Hepatocyte (in vitro differentiated cells): ENCODE measurements at regions not wholly inside any gene's neighbourhood (a gene's known extent, or its start where the extent isn't known, plus 50 kb on each side); places are given as distances from the start of the nearest gene placed in this dataset.

Source experiments
- DNase-seq: peaks from one replicate; pipeline ENCODE4 v3.0.0-alpha.2; 2016; ENCODE audit warnings: low spot score
- H2AFZ ChIP-seq: fragments of 200-600 bp; sonication (generic); 2 replicates; pipeline ENCODE4 v1.6.0; 2016; ENCODE audit warnings: antibody characterized with exemption, mild to moderate bottlenecking
- H3K27ac ChIP-seq: fragments of 200-600 bp; sonication (generic); 2 replicates; pipeline ENCODE4 v1.5.1; 2016; ENCODE audit warnings: mild to moderate bottlenecking
- H3K27me3 ChIP-seq: fragments of 200-600 bp; sonication (generic); 2 replicates; pipeline ENCODE4 v1.6.1; 2016
- H3K36me3 ChIP-seq: fragments of 200-600 bp; sonication (generic); replicated peaks from 2 replicates; pipeline ENCODE4 v1.5.1; 2016; ENCODE audit warnings: low read depth; ENCODE audit not compliant: insufficient read depth
- H3K4me1 ChIP-seq: fragments of 200-600 bp; sonication (generic); 2 replicates; pipeline ENCODE4 v1.5.1; 2016; ENCODE audit warnings: mild to moderate bottlenecking, moderate library complexity; ENCODE audit not compliant: insufficient read depth
- H3K4me2 ChIP-seq: fragments of 200-600 bp; sonication (generic); 2 replicates; pipeline ENCODE4 v1.6.0; 2016
- H3K4me3 ChIP-seq: fragments of 200-600 bp; sonication (generic); 2 replicates; pipeline ENCODE4 v1.5.1; 2016; ENCODE audit warnings: mild to moderate bottlenecking
- H3K79me2 ChIP-seq: fragments of 200-600 bp; sonication (generic); 2 replicates; pipeline ENCODE4 v1.6.0; 2017; ENCODE audit warnings: mild to moderate bottlenecking
- H3K9me2 ChIP-seq: fragments of 200-600 bp; sonication (generic); replicated peaks from 2 replicates; pipeline ENCODE4 v1.6.0; 2017; ENCODE audit warnings: mild to moderate bottlenecking; ENCODE audit not compliant: insufficient read depth
- H3K9me3 ChIP-seq: fragments of 200-600 bp; sonication (generic); 2 replicates; pipeline ENCODE4 v1.5.1; 2016; ENCODE audit warnings: low read depth, mild to moderate bottlenecking
- H4K20me1 ChIP-seq: fragments of 200-600 bp; sonication (generic); 2 replicates; pipeline ENCODE4 v1.6.0; 2016; ENCODE audit warnings: mild to moderate bottlenecking; ENCODE audit not compliant: insufficient read depth, poor library complexity, severe bottlenecking
- CTCF ChIP-seq: fragments of 200-600 bp; sonication (generic); IDR thresholded peaks from 2 replicates; pipeline ENCODE4 v1.5.1; 2016; ENCODE audit warnings: antibody characterized with exemption, mild to moderate bottlenecking; ENCODE audit not compliant: poor library complexity
- EZH2 ChIP-seq: fragments of 200-600 bp; sonication (generic); IDR thresholded peaks from 2 replicates; pipeline ENCODE4 v1.6.1; 2016; ENCODE audit warnings: antibody characterized with exemption, mild to moderate bottlenecking, borderline replicate concordance
- EZH2phosphoT487 ChIP-seq: fragments of 200-600 bp; sonication (generic); IDR thresholded peaks from one replicate; pipeline ENCODE4 v1.6.1; 2018; ENCODE audit warnings: antibody characterized with exemption, mild to moderate bottlenecking, low read depth, moderate library complexity; ENCODE audit not compliant: unreplicated experiment, severe bottlenecking
- WGBS: methylation state at CpG from one replicate; pipeline ENCODE4 v1.1.6; 2016; ENCODE audit warnings: low lambda C conversion rate; ENCODE audit errors: missing lambda C conversion rate; 5-methylcytosine and 5-hydroxymethylcytosine counted together

GRCh38 chr18:75839041-75839440, 411.5 kb upstream of the SMIM21 start:
- Histone ChIP-seq H3K4me2 (no peak overlapping the region), H2AFZ (no peak overlapping the region), H3K9me3 (no peaks in the 10 kb centered on the region), H3K9me2 (no peaks in the 10 kb centered on the region), H3K4me3 (no peak overlapping the region), H3K27ac (no peak overlapping the region), H3K4me1 (peaks cover 4% of the 10 kb centered on the region), H4K20me1 (no peaks in the 10 kb centered on the region), H3K79me2 (no peaks in the 10 kb centered on the region), H3K27me3 (no peaks in the 10 kb centered on the region), H3K36me3 (no peaks in the 10 kb centered on the region)
- no peak for TF ChIP-seq EZH2
- no peak for TF ChIP-seq EZH2phosphoT487
- no peak for TF ChIP-seq CTCF
- no peak for DNase-seq
- WGBS = 97% methylated on average over 6 of the region's 6 CpGs

- no peak overlapping the region for H3K4me3 ChIP-seq
- no peak for DNase-seq
- H2AFZ ChIP-seq = no peak overlapping the region
- H3K4me2 ChIP-seq = no peak overlapping the region
- H4K20me1 ChIP-seq = no peaks in the 10 kb centered on the region
- H3K4me1 ChIP-seq = peaks cover 4% of the 10 kb centered on the region
- H3K27me3 ChIP-seq = no peaks in the 10 kb centered on the region
- no peaks in the 10 kb centered on the region for H3K79me2 ChIP-seq
- H3K27ac ChIP-seq = no peak overlapping the region
- no peak for TF ChIP-seq EZH2phosphoT487
- TF ChIP-seq CTCF = no peak
- no peak for TF ChIP-seq EZH2
- WGBS = 90% methylated on average over 2 of the region's 2 CpGs
- no peaks in the 10 kb centered on the region for H3K9me3 ChIP-seq
- no peaks in the 10 kb centered on the region for H3K9me2 ChIP-seq
- H3K36me3 ChIP-seq = no peaks in the 10 kb centered on the region
These were observed 409.8 kb upstream of the SMIM21 start for GRCh38 chr18:75837316-75837715.

- Histone ChIP-seq H3K4me2 (no peak overlapping the region), H3K9me3 (no peaks in the 10 kb centered on the region), H2AFZ (no peak overlapping the region), H4K20me1 (no peaks in the 10 kb centered on the region), H3K9me2 (no peaks in the 10 kb centered on the region), H3K79me2 (no peaks in the 10 kb centered on the region), H3K4me3 (no peak overlapping the region), H3K36me3 (no peaks in the 10 kb centered on the region), H3K27me3 (no peaks in the 10 kb centered on the region), H3K27ac (no peak overlapping the region), H3K4me1 (peaks cover 4% of the 10 kb centered on the region)
- WGBS = 90% methylated on average over 2 of the region's 2 CpGs
- TF ChIP-seq EZH2 = no peak
- no peak for TF ChIP-seq EZH2phosphoT487
- DNase-seq = no peak
These were observed 409.0 kb upstream of the SMIM21 start for GRCh38 chr18:75836516-75836915.

GRCh38 chr18:75831960-75832359, 404.5 kb upstream of the SMIM21 start:
- Histone ChIP-seq H3K27ac (no peak overlapping the region), H4K20me1 (no peaks in the 10 kb centered on the region), H3K79me2 (no peaks in the 10 kb centered on the region), H3K9me3 (no peaks in the 10 kb centered on the region), H3K27me3 (no peaks in the 10 kb centered on the region), H3K36me3 (no peaks in the 10 kb centered on the region), H3K9me2 (no peaks in the 10 kb centered on the region), H3K4me1 (peaks cover 19% of the 10 kb centered on the region), H3K4me2 (no peak overlapping the region), H3K4me3 (no peak overlapping the region), H2AFZ (no peak overlapping the region)
- TF ChIP-seq CTCF = no peak
- TF ChIP-seq EZH2phosphoT487 = no peak
- no peak for TF ChIP-seq EZH2
- DNase-seq = no peak
- WGBS = 72% methylated on average over 4 of the region's 4 CpGs
